HepG2 (cell line): ENCODE measurements at regions not wholly inside any gene's neighbourhood (a gene's known extent, or its start where the extent isn't known, plus 50 kb on each side); places are given as distances from the start of the nearest gene placed in this dataset.

ENCODE experiments used
- ATF2 ChIP-seq: sonication (generic); formaldehyde crosslinking; IDR thresholded peaks from 2 replicates; pipeline ENCODE4 v1.4.0; 2020; ENCODE audit warnings: missing genetic modification reagents
- BCL3 ChIP-seq: sonication (generic); formaldehyde crosslinking; IDR thresholded peaks from 2 replicates; pipeline ENCODE4 v1.5.1; 2020; ENCODE audit warnings: mild to moderate bottlenecking, missing genetic modification reagents, moderate library complexity
- ELF4 ChIP-seq: sonication (generic); formaldehyde crosslinking; IDR thresholded peaks from 2 replicates; pipeline ENCODE4 v1.5.0; 2020; ENCODE audit warnings: missing genetic modification reagents, mild to moderate bottlenecking, moderate library complexity, borderline replicate concordance
- KLF6 ChIP-seq: IDR thresholded peaks from 2 replicates; pipeline ENCODE4 v1.8.0; 2016; ENCODE audit warnings: missing biosample characterization, missing genetic modification reagents
- MTF2 ChIP-seq: sonication (generic); formaldehyde crosslinking; IDR thresholded peaks from 2 replicates; pipeline ENCODE4 v1.5.0; 2020; ENCODE audit warnings: missing genetic modification reagents, borderline replicate concordance
- ZNF224 ChIP-seq: sonication (generic); formaldehyde crosslinking; IDR thresholded peaks from 2 replicates; pipeline ENCODE4 v1.5.0; 2020; ENCODE audit warnings: mild to moderate bottlenecking, missing genetic modification reagents
- ZNF234 ChIP-seq: sonication (generic); formaldehyde crosslinking; conservative IDR thresholded peaks from 2 replicates; pipeline ENCODE4 v1.5.1; 2020; ENCODE audit warnings: mild to moderate bottlenecking, missing genetic modification reagents
- ZNF557 ChIP-seq: sonication (generic); formaldehyde crosslinking; IDR thresholded peaks from 2 replicates; pipeline ENCODE4 v1.4.0; 2020; ENCODE audit warnings: missing genetic modification reagents
- ZNF740 ChIP-seq: sonication (generic); formaldehyde crosslinking; IDR thresholded peaks from 2 replicates; pipeline ENCODE4 v1.4.0; 2020; ENCODE audit warnings: missing genetic modification reagents
- ZNF747 ChIP-seq: sonication (generic); formaldehyde crosslinking; IDR thresholded peaks from 2 replicates; pipeline ENCODE4 v1.8.1; 2023; ENCODE audit warnings: missing genetic modification reagents, mild to moderate bottlenecking, borderline replicate concordance
- TF ChIP-seq, protein P1 (sequence below): sonication (generic); formaldehyde crosslinking; IDR thresholded peaks from one replicate; pipeline ENCODE4 v1.5.1; 2020; ENCODE audit warnings: mild to moderate bottlenecking, missing genetic modification reagents; ENCODE audit errors: not compliant biosample characterization
- TF ChIP-seq, protein P2 (sequence below): sonication (generic); formaldehyde crosslinking; conservative IDR thresholded peaks from 2 replicates; pipeline ENCODE4 v1.4.0; 2020; ENCODE audit warnings: missing genetic modification reagents
- TF ChIP-seq, protein P3 (sequence below): sonication (generic); formaldehyde crosslinking; IDR thresholded peaks from 2 replicates; pipeline ENCODE4 v1.4.0; 2020; ENCODE audit warnings: mild to moderate bottlenecking, missing genetic modification reagents

DNA sequence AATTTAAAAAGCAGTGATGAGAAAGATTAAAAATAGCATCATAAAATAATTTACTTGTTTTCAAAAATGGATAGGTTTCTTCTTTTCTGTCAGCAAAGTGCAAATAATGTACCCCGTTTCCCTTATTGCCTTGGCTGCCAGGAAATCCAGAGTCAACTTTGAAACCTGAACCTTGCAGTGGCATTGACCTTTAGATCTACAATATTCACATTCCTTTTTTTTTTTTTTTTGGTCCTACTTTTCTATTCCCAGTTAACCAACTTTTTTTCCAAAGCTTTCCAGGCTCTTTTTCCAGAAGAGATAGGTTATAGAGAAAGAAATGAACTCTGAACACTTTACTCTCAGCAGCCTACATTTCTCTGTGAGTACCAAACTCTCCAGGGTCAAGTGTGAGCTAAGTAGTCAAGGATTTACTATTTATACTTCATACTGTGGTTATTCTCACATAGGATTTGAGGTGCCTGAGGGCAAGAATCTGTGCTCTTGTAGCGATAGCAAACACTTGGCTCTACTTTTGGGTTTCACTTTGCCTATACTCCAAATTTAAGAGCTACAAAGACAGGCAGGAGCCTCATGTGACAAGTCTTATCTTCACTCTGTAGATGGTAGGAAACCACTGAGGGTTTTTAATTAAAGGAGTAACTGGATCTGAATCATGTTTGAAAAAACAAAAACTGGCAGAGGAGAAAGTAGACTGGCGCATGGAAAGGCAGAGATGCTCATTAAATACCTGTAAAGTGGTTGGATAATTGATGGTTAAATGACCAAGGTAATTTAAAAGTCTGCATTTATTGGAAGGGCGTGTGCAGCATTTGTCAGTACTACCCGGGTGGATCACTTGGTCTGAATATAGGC is 63.2 kb upstream of the TMEM17 start (continued):
- no peak for TF ChIP-seq ELF4 (CRISPR knock-in tag)
- TF ChIP-seq ZNF224 (CRISPR knock-in tag): no peak
- no peak for TF ChIP-seq ZNF747 (CRISPR knock-in tag)
- TF ChIP-seq ZNF740 (CRISPR knock-in tag): no peak
- no peak for TF ChIP-seq BCL3 (CRISPR knock-in tag)
- TF ChIP-seq MTF2: no peak
- TF ChIP-seq ATF2 (CRISPR knock-in tag): peak; percentile 80
- no peak for TF ChIP-seq KLF6
- TF ChIP-seq, protein P1, sequence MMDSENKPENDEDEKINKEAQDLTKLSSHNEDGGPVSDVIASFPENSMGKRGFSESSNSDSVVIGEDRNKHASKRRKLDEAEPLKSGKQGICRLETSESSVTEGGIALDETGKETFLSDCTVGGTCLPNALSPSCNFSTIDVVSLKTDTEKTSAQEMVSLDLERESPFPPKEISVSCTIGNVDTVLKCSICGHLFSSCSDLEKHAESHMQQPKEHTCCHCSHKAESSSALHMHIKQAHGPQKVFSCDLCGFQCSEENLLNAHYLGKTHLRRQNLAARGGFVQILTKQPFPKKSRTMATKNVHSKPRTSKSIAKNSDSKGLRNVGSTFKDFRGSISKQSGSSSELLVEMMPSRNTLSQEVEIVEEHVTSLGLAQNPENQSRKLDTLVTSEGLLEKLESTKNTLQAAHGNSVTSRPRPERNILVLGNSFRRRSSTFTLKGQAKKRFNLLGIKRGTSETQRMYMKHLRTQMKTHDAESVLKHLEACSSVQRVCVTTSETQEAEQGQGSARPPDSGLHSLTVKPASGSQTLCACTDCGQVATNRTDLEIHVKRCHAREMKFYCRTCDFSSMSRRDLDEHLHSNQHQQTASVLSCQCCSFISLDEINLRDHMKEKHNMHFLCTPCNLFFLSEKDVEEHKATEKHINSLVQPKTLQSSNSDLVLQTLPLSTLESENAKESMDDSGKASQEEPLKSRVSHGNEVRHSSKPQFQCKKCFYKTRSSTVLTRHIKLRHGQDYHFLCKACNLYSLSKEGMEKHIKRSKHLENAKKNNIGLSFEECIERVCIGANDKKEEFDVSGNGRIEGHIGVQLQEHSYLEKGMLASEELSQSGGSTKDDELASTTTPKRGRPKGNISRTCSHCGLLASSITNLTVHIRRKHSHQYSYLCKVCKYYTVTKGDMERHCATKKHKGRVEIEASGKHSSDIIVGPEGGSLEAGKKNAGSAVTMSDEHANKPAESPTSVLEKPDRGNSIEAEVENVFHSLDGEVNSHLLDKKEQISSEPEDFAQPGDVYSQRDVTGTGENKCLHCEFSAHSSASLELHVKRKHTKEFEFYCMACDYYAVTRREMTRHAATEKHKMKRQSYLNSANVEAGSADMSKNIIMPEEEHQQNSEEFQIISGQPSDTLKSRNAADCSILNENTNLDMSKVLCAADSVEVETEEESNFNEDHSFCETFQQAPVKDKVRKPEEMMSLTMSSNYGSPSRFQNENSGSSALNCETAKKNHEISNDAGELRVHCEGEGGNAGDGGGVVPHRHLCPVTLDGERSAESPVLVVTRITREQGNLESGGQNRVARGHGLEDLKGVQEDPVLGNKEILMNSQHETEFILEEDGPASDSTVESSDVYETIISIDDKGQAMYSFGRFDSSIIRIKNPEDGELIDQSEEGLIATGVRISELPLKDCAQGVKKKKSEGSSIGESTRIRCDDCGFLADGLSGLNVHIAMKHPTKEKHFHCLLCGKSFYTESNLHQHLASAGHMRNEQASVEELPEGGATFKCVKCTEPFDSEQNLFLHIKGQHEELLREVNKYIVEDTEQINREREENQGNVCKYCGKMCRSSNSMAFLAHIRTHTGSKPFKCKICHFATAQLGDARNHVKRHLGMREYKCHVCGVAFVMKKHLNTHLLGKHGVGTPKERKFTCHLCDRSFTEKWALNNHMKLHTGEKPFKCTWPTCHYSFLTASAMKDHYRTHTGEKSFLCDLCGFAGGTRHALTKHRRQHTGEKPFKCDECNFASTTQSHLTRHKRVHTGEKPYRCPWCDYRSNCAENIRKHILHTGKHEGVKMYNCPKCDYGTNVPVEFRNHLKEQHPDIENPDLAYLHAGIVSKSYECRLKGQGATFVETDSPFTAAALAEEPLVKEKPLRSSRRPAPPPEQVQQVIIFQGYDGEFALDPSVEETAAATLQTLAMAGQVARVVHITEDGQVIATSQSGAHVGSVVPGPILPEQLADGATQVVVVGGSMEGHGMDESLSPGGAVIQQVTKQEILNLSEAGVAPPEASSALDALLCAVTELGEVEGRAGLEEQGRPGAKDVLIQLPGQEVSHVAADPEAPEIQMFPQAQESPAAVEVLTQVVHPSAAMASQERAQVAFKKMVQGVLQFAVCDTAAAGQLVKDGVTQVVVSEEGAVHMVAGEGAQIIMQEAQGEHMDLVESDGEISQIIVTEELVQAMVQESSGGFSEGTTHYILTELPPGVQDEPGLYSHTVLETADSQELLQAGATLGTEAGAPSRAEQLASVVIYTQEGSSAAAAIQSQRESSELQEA: no peak
- TF ChIP-seq, protein P2, sequence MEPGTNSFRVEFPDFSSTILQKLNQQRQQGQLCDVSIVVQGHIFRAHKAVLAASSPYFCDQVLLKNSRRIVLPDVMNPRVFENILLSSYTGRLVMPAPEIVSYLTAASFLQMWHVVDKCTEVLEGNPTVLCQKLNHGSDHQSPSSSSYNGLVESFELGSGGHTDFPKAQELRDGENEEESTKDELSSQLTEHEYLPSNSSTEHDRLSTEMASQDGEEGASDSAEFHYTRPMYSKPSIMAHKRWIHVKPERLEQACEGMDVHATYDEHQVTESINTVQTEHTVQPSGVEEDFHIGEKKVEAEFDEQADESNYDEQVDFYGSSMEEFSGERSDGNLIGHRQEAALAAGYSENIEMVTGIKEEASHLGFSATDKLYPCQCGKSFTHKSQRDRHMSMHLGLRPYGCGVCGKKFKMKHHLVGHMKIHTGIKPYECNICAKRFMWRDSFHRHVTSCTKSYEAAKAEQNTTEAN: peak; percentile 50; the same call in 1 of the 2 replicates
- 0 out of 2 replicates have a peak, but pooled peaks have one; percentile 19 for TF ChIP-seq ZNF557 (CRISPR knock-in tag)
- TF ChIP-seq, protein P3, sequence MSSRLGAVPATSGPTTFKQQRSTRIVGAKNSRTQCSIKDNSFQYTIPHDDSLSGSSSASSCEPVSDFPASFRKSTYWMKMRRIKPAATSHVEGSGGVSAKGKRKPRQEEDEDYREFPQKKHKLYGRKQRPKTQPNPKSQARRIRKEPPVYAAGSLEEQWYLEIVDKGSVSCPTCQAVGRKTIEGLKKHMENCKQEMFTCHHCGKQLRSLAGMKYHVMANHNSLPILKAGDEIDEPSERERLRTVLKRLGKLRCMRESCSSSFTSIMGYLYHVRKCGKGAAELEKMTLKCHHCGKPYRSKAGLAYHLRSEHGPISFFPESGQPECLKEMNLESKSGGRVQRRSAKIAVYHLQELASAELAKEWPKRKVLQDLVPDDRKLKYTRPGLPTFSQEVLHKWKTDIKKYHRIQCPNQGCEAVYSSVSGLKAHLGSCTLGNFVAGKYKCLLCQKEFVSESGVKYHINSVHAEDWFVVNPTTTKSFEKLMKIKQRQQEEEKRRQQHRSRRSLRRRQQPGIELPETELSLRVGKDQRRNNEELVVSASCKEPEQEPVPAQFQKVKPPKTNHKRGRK (CRISPR knock-in tag): no peak
- TF ChIP-seq ZNF234 (CRISPR knock-in tag): no peak
